ENCODE measurements at regions not wholly inside any gene's neighbourhood (a gene's known extent, or its start where the extent isn't known, plus 50 kb on each side); places are given as distances from the start of the nearest gene placed in this dataset.

GRCh38 chr20:60510356-60510755 lies 552.1 kb downstream of the CDH26 start:
- no peak overlapping the region for H3K4me3 ChIP-seq (ENCODE audit: low read depth, low read length, poor library complexity, severe bottlenecking)
- H3K4me1 ChIP-seq (ENCODE audit: insufficient read depth, low read length, poor library complexity, severe bottlenecking) = no peaks in the 10 kb centered on the region
- ChIA-PET POLR2A (no interaction called here), CTCF (ENCODE audit: unreplicated experiment) (no interaction called here)
- DNase-seq (ENCODE audit: low spot score) = no peak
- H3K79me2 ChIP-seq (ENCODE audit: insufficient read depth, low read depth, low read length) = no peaks in the 10 kb centered on the region
- no peaks in the 10 kb centered on the region for H4K20me1 ChIP-seq (ENCODE audit: insufficient read depth, low read length)
- H3K9me2 ChIP-seq (ENCODE audit: insufficient read depth, low read length) = no peaks in the 10 kb centered on the region
- no peak overlapping the region for H2AFZ ChIP-seq (ENCODE audit: low read length)
- no peak overlapping the region for H3K4me2 ChIP-seq (ENCODE audit: low read length)
- H3K36me3 ChIP-seq (ENCODE audit: insufficient read depth, low read length) = no peaks in the 10 kb centered on the region
- no peaks in the 10 kb centered on the region for H3K9me3 ChIP-seq (ENCODE audit: low read length)
- intact Hi-C loops (cut with micrococcal nuclease; ENCODE audit: unreplicated experiment) = no loop called here
- H3K27ac ChIP-seq (ENCODE audit: low read depth, low read length, poor library complexity, severe bottlenecking) = no peak overlapping the region
- no peak for TF ChIP-seq CTCF (conservative IDR thresholded peaks at IDR 0.05; ENCODE audit: low read length)
- TF ChIP-seq EZH2phosphoT487 (IDR thresholded peaks at IDR 0.05; ENCODE audit: borderline replicate concordance, low read depth, low read length) = no peak
- no TSS peak for BruUV-seq (replicated peaks)

- Histone ChIP-seq H3K36me3 (ENCODE audit: insufficient read depth, low read length) (no peaks in the 10 kb centered on the region), H3K27ac (ENCODE audit: low read depth, low read length, poor library complexity, severe bottlenecking) (no peak overlapping the region), H3K9me3 (ENCODE audit: low read length) (no peaks in the 10 kb centered on the region), H2AFZ (ENCODE audit: low read length) (no peak overlapping the region), H4K20me1 (ENCODE audit: insufficient read depth, low read length) (no peaks in the 10 kb centered on the region), H3K9me2 (ENCODE audit: insufficient read depth, low read length) (no peaks in the 10 kb centered on the region), H3K4me1 (ENCODE audit: insufficient read depth, low read length, poor library complexity, severe bottlenecking) (no peaks in the 10 kb centered on the region), H3K79me2 (ENCODE audit: insufficient read depth, low read depth, low read length) (no peaks in the 10 kb centered on the region), H3K4me3 (ENCODE audit: low read depth, low read length, poor library complexity, severe bottlenecking) (no peak overlapping the region), H3K4me2 (ENCODE audit: low read length) (no peak overlapping the region)
- DNase-seq (ENCODE audit: low spot score) = no peak
- POLR2A ChIA-PET = no interaction called here
- intact Hi-C loops (cut with micrococcal nuclease; ENCODE audit: unreplicated experiment) = no loop called here
- BruUV-seq (replicated peaks) = no TSS peak
- CTCF ChIA-PET (ENCODE audit: unreplicated experiment) = no interaction called here
- no peak for TF ChIP-seq EZH2phosphoT487 (IDR thresholded peaks at IDR 0.05; ENCODE audit: borderline replicate concordance, low read depth, low read length)
- TF ChIP-seq CTCF (conservative IDR thresholded peaks at IDR 0.05; ENCODE audit: low read length) = no peak
Observed at GRCh38 chr20:60512443-60512842, 554.2 kb downstream of the CDH26 start.

GRCh38 chr20:60513141-60513540 lies 554.9 kb downstream of the CDH26 start:
- Histone ChIP-seq H3K9me2 (ENCODE audit: insufficient read depth, low read length) (no peaks in the 10 kb centered on the region), H3K27ac (ENCODE audit: low read depth, low read length, poor library complexity, severe bottlenecking) (no peak overlapping the region), H3K36me3 (ENCODE audit: insufficient read depth, low read length) (no peaks in the 10 kb centered on the region), H3K4me2 (ENCODE audit: low read length) (no peak overlapping the region), H3K4me1 (ENCODE audit: insufficient read depth, low read length, poor library complexity, severe bottlenecking) (no peaks in the 10 kb centered on the region), H4K20me1 (ENCODE audit: insufficient read depth, low read length) (no peaks in the 10 kb centered on the region), H2AFZ (ENCODE audit: low read length) (no peak overlapping the region), H3K4me3 (ENCODE audit: low read depth, low read length, poor library complexity, severe bottlenecking) (no peak overlapping the region), H3K9me3 (ENCODE audit: low read length) (no peaks in the 10 kb centered on the region), H3K79me2 (ENCODE audit: insufficient read depth, low read depth, low read length) (no peaks in the 10 kb centered on the region)
- ChIA-PET POLR2A (no interaction called here), CTCF (ENCODE audit: unreplicated experiment) (no interaction called here)
- no peak for TF ChIP-seq EZH2phosphoT487 (IDR thresholded peaks at IDR 0.05; ENCODE audit: borderline replicate concordance, low read depth, low read length)
- no peak for TF ChIP-seq CTCF (conservative IDR thresholded peaks at IDR 0.05; ENCODE audit: low read length)
- no TSS peak for BruUV-seq (replicated peaks)
- DNase-seq (ENCODE audit: low spot score) = no peak
- intact Hi-C loops (cut with micrococcal nuclease; ENCODE audit: unreplicated experiment) = no loop called here

Measured in OCI-LY7 (cell line).